ENCODE measurements at regions not wholly inside any gene's neighbourhood (a gene's known extent, or its start where the extent isn't known, plus 50 kb on each side); places are given as distances from the start of the nearest gene placed in this dataset.
A peak's percentile ranks its signal among the peaks of the same experiment; 100 is the strongest.

GRCh38 chr2:136377423-136378382 lies 259.8 kb upstream of the CXCR4 start:
- no peak overlapping the region for H2AFZ ChIP-seq (ENCODE audit: low read length)
- H4K91ac ChIP-seq (ENCODE audit: insufficient read length, low read depth, low read length) = no peak overlapping the region
- no peak overlapping the region for H3T11ph ChIP-seq (ENCODE audit: low read length)
- no peaks in the 10 kb centered on the region for H3K23me2 ChIP-seq (ENCODE audit: insufficient read length, low read depth, low read length, poor library complexity, severe bottlenecking)
- no peak overlapping the region for H2AK5ac ChIP-seq (ENCODE audit: insufficient read length, low read length)
- no peaks in the 10 kb centered on the region for H3K4me1 ChIP-seq (ENCODE audit: insufficient read depth, low read length)
- peak; percentile 5 for DNase-seq
- H3K4ac ChIP-seq (ENCODE audit: low read depth, low read length) = no peak overlapping the region
- H3K4me2 ChIP-seq (ENCODE audit: insufficient read depth, insufficient read length, low read length) = no peak overlapping the region
- no peaks in the 10 kb centered on the region for H3K9me3 ChIP-seq (ENCODE audit: control insufficient read depth, low read depth, low read length)
- Mint-ChIP-seq H3K27ac (no peak overlapping the region), H3K9me3 (no peaks in the 10 kb centered on the region; a peak in 1 of 5 replicates), H3K36me3 (ENCODE audit: insufficient read depth in 1 of 3, low read depth in 3 of 3) (no peaks in the 10 kb centered on the region), H3K4me3 (no peak overlapping the region), H3K27me3 (ENCODE audit: low read depth) (peaks cover 3% of the 10 kb centered on the region), H3K4me1 (peaks cover 0 to 11% of the 10 kb centered on the region in 2 experiments; a peak in 2 of 4 replicates)
- no CpG with 5 or more reads among the region's 7 CpGs for WGBS (ENCODE audit: extremely low coverage, insufficient read length, low lambda C conversion rate)
- no peak overlapping the region for H3K23ac ChIP-seq (ENCODE audit: insufficient read length, low read depth, low read length)
- H2BK12ac ChIP-seq (ENCODE audit: insufficient read length, low read depth, low read length) = no peak overlapping the region
- H4K8ac ChIP-seq (replicated peaks; ENCODE audit: insufficient read length, low read depth, low read length) = no peak overlapping the region
- no peaks in the 10 kb centered on the region for H4K20me1 ChIP-seq (ENCODE audit: control insufficient read depth, insufficient read depth, insufficient read length)
- no peak overlapping the region for H3K14ac ChIP-seq (ENCODE audit: insufficient read depth, low read length)
- H2BK120ac ChIP-seq (ENCODE audit: low read depth, low read length, poor library complexity, severe bottlenecking) = no peak overlapping the region
- no peak overlapping the region for H3K27ac ChIP-seq (ENCODE audit: insufficient read length, low read depth, low read length)
- no peak overlapping the region for H2BK15ac ChIP-seq (ENCODE audit: low read depth, low read length)
- no peak overlapping the region for H3K56ac ChIP-seq (ENCODE audit: insufficient read length, low read depth, low read length)
- H2BK5ac ChIP-seq (ENCODE audit: insufficient read length, low read length) = no peak overlapping the region
- H3K79me2 ChIP-seq (ENCODE audit: insufficient read depth, low read length) = no peaks in the 10 kb centered on the region
- no peak overlapping the region for H4K5ac ChIP-seq (ENCODE audit: insufficient read length, low read depth, low read length)
- TF ChIP-seq CTCF (conservative IDR thresholded peaks at IDR 0.05) = no peak
- H3K79me1 ChIP-seq (ENCODE audit: insufficient read depth, low read depth, low read length, poor library complexity, severe bottlenecking) = no peaks in the 10 kb centered on the region
- H3K18ac ChIP-seq (ENCODE audit: insufficient read length, low read depth, low read length) = no peak overlapping the region
- no peak overlapping the region for H3K9ac ChIP-seq (ENCODE audit: extremely low read depth, insufficient read length, low read length)
- H2BK20ac ChIP-seq (ENCODE audit: low read depth, low read length, poor library complexity, severe bottlenecking) = no peak overlapping the region
- H3K27me3 ChIP-seq (ENCODE audit: insufficient read depth, low read length) = no peaks in the 10 kb centered on the region
